HuH-7 (cell line): ENCODE measurements at regions not wholly inside any gene's neighbourhood (a gene's known extent, or its start where the extent isn't known, plus 50 kb on each side); places are given as distances from the start of the nearest gene placed in this dataset.

Experiments used
- DNase-seq: peaks from one replicate; pipeline ENCODE4 v3.0.0; 2011; ENCODE audit warnings: low spot score

GRCh38 chr2:64704161-64704560 is 50.4 kb upstream of the SERTAD2 start:
- DNase-seq: no peak

GRCh38 chr2:64704996-64705395 is 51.3 kb upstream of the SERTAD2 start:
- DNase-seq: no peak

GRCh38 chr2:64707276-64707675 is 53.6 kb upstream of the SERTAD2 start:
- no peak for DNase-seq

- DNase-seq: no peak
Measured at GRCh38 chr2:64708829-64709228, 55.1 kb upstream of the SERTAD2 start.

- DNase-seq: no peak
Measured at GRCh38 chr2:64711252-64711800, 57.6 kb upstream of the SERTAD2 start.

GRCh38 chr2:64713686-64714085 is 60.0 kb upstream of the SERTAD2 start:
- DNase-seq: no peak

- no peak for DNase-seq
Measured at GRCh38 chr2:64716569-64716968, 62.9 kb upstream of the SERTAD2 start.

- DNase-seq: no peak
Measured at GRCh38 chr2:64718250-64718885, 64.7 kb upstream of the SERTAD2 start.

- DNase-seq: no peak
Measured at GRCh38 chr2:64720535-64721319, 67.0 kb upstream of the SERTAD2 start.

- DNase-seq: no peak
Measured at GRCh38 chr2:64721320-64721623, 67.6 kb upstream of the SERTAD2 start.

GRCh38 chr2:64722291-64723044 is 68.8 kb upstream of the SERTAD2 start:
- DNase-seq: no peak

- DNase-seq: no peak
Measured at GRCh38 chr2:64727013-64727767, 73.5 kb upstream of the SERTAD2 start.

- DNase-seq: no peak
Measured at GRCh38 chr2:64727843-64728463, 74.2 kb upstream of the SERTAD2 start.

GRCh38 chr2:64730551-64731262 is 77.0 kb upstream of the SERTAD2 start:
- DNase-seq: peak; percentile 54

- no peak for DNase-seq
Measured at GRCh38 chr2:64731263-64731643, 77.5 kb upstream of the SERTAD2 start.

- DNase-seq: no peak
Measured at GRCh38 chr2:64731746-64732145, 78.0 kb upstream of the SERTAD2 start.

- no peak for DNase-seq
Measured at GRCh38 chr2:64732146-64732545, 78.4 kb upstream of the SERTAD2 start.

- no peak for DNase-seq
Measured at GRCh38 chr2:64735504-64735903, 81.8 kb upstream of the SERTAD2 start.

GRCh38 chr2:64737547-64737946 is 83.8 kb upstream of the SERTAD2 start:
- DNase-seq: no peak

- DNase-seq: no peak
Measured at GRCh38 chr2:64738026-64738425, 84.3 kb upstream of the SERTAD2 start.

- no peak for DNase-seq
Measured at GRCh38 chr2:64742678-64743077, 89.0 kb upstream of the SERTAD2 start.
